Neural progenitor cell (in vitro differentiated cells): ENCODE measurements at regions not wholly inside any gene's neighbourhood (a gene's known extent, or its start where the extent isn't known, plus 50 kb on each side); places are given as distances from the start of the nearest gene placed in this dataset.

Experiments used
- DNase-seq: peaks from one replicate; pipeline ENCODE4 v3.0.0-alpha.2; 2016; ENCODE audit warnings: low spot score
- H2AFZ ChIP-seq: fragments of 200-600 bp; sonication (generic); replicated peaks from 2 replicates; pipeline ENCODE4 v1.6.1; 2016; ENCODE audit warnings: antibody characterized with exemption
- H3F3A ChIP-seq: fragments of 200-600 bp; sonication (generic); 2 replicates; pipeline ENCODE4 v1.6.1; 2016; ENCODE audit warnings: antibody characterized with exemption, low read depth
- H3K27ac ChIP-seq: fragments of 200-600 bp; sonication (generic); 2 replicates; pipeline ENCODE4 v1.5.1; 2016; ENCODE audit warnings: mild to moderate bottlenecking
- H3K27me3 ChIP-seq: fragments of 200-600 bp; sonication (generic); 2 replicates; pipeline ENCODE4 v1.6.1; 2016; ENCODE audit warnings: mild to moderate bottlenecking, moderate library complexity
- H3K36me3 ChIP-seq: fragments of 200-600 bp; sonication (generic); 2 replicates; pipeline ENCODE4 v1.5.1; 2016
- H3K4me1 ChIP-seq: fragments of 200-600 bp; sonication (generic); 2 replicates; pipeline ENCODE4 v1.6.1; 2016; ENCODE audit warnings: mixed run types
- H3K4me2 ChIP-seq: fragments of 200-600 bp; sonication (generic); 2 replicates; pipeline ENCODE4 v1.6.1; 2016
- H3K4me3 ChIP-seq: fragments of 200-600 bp; sonication (generic); 2 replicates; pipeline ENCODE4 v1.5.1; 2016
- H3K79me2 ChIP-seq: fragments of 200-600 bp; sonication (generic); 2 replicates; pipeline ENCODE4 v1.6.1; 2016; ENCODE audit warnings: low read depth
- H3K9ac ChIP-seq: fragments of 200-600 bp; sonication (generic); 2 replicates; pipeline ENCODE4 v1.6.1; 2016
- H3K9me3 ChIP-seq: fragments of 200-600 bp; sonication (generic); 2 replicates; pipeline ENCODE4 v1.5.1; 2016; ENCODE audit warnings: low read depth
- H4K20me1 ChIP-seq: fragments of 200-600 bp; sonication (generic); 2 replicates; pipeline ENCODE4 v1.6.1; 2016; ENCODE audit warnings: low read depth
- H3K27ac Mint-ChIP-seq: 3 replicates; pipeline ENCODE4 v1.8.0; 2021; ENCODE audit warnings: mixed read lengths
- H3K27me3 Mint-ChIP-seq: 2 replicates; pipeline ENCODE4 v1.8.0; 2022; ENCODE audit warnings: low read depth, mild to moderate bottlenecking, inconsistent platforms, moderate library complexity, mixed read lengths; ENCODE audit not compliant: insufficient read depth
- H3K36me3 Mint-ChIP-seq: 3 replicates; pipeline ENCODE4 v1.8.0; 2021; ENCODE audit warnings: mixed read lengths
- H3K4me1 Mint-ChIP-seq: 3 replicates; pipeline ENCODE4 v1.8.0; 2021; ENCODE audit warnings: mixed read lengths
- H3K4me3 Mint-ChIP-seq: 3 replicates; pipeline ENCODE4 v1.8.0; 2021; ENCODE audit warnings: mild to moderate bottlenecking, moderate library complexity, mixed read lengths
- H3K9me3 Mint-ChIP-seq: 3 replicates; pipeline ENCODE4 v1.8.0; 2020; ENCODE audit warnings: mixed read lengths
- EZH2 ChIP-seq: fragments of 200-600 bp; sonication (generic); IDR thresholded peaks from 2 replicates; pipeline ENCODE4 v1.6.1; 2017; ENCODE audit warnings: antibody characterized with exemption, mild to moderate bottlenecking, moderate library complexity
- EZH2phosphoT487 ChIP-seq: fragments of 200-600 bp; sonication (generic); IDR thresholded peaks from 2 replicates; pipeline ENCODE4 v1.6.1; 2017; ENCODE audit warnings: antibody characterized with exemption
- TF ChIP-seq, protein P1 (sequence below): fragments of 200-600 bp; sonication (generic); IDR thresholded peaks from 2 replicates; pipeline ENCODE4 v1.5.1; 2017; ENCODE audit warnings: antibody characterized with exemption, mild to moderate bottlenecking

DNA sequence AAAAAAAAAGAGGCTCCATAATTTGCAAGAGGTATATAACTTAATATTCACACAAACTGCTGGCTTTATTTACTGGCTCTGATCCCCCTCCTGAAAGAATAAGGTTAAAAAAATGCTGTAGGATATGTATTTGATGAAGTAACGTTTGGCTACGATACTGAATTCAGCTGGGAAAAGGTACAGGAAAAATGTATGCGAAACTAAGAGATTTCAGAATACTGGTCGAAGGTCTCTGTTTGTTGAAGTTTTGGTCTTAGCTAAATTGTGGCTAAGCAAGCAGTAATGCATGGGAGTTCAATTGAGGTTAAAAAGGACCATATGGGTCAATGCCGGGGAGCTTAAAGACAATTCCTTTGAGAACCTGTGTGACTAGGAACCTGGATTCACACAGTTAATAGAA lies 355.5 kb upstream of the NCAM2 start:
- H2AFZ ChIP-seq: no peak overlapping the region
- peaks cover 3% of the 10 kb centered on the region for H3K4me1 ChIP-seq
- Mint-ChIP-seq H3K27me3 (no peaks in the 10 kb centered on the region), H3K4me1 (no peaks in the 10 kb centered on the region), H3K9me3 (peaks cover 6% of the 10 kb centered on the region), H3K27ac (no peak overlapping the region), H3K4me3 (no peak overlapping the region), H3K36me3 (no peaks in the 10 kb centered on the region)
- H3F3A ChIP-seq: no peaks in the 10 kb centered on the region
- H3K4me3 ChIP-seq: no peak overlapping the region
- no peak for TF ChIP-seq EZH2phosphoT487
- TF ChIP-seq, protein P1, sequence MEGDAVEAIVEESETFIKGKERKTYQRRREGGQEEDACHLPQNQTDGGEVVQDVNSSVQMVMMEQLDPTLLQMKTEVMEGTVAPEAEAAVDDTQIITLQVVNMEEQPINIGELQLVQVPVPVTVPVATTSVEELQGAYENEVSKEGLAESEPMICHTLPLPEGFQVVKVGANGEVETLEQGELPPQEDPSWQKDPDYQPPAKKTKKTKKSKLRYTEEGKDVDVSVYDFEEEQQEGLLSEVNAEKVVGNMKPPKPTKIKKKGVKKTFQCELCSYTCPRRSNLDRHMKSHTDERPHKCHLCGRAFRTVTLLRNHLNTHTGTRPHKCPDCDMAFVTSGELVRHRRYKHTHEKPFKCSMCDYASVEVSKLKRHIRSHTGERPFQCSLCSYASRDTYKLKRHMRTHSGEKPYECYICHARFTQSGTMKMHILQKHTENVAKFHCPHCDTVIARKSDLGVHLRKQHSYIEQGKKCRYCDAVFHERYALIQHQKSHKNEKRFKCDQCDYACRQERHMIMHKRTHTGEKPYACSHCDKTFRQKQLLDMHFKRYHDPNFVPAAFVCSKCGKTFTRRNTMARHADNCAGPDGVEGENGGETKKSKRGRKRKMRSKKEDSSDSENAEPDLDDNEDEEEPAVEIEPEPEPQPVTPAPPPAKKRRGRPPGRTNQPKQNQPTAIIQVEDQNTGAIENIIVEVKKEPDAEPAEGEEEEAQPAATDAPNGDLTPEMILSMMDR: no peak
- TF ChIP-seq EZH2: no peak
- no peak overlapping the region for H3K27ac ChIP-seq
- H3K9ac ChIP-seq: no peak overlapping the region
- H3K9me3 ChIP-seq: no peaks in the 10 kb centered on the region
- H3K79me2 ChIP-seq: no peaks in the 10 kb centered on the region
- H3K27me3 ChIP-seq: no peaks in the 10 kb centered on the region
- H3K36me3 ChIP-seq: no peaks in the 10 kb centered on the region
- no peak overlapping the region for H3K4me2 ChIP-seq
- DNase-seq: no peak
- no peaks in the 10 kb centered on the region for H4K20me1 ChIP-seq

DNA sequence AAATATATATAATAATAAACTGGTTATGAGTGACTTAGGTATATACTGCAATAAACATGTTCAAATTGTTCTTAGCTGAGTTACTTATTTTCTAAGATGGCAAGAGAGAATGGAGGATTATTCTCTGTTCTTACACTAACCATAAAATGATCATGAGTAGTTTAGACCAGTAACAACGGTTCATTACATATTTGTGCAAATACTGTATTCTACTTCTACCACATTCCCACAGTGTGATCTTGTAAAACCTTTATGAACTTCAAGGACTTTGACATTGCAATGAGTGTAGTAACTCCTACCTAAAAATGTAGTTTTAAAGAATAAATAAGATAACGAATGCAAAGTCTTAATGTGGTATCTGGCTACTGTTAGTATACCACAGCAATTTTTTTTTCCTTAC lies 353.7 kb upstream of the NCAM2 start:
- H3K4me2 ChIP-seq: no peak overlapping the region
- H3K9ac ChIP-seq: no peak overlapping the region
- no peak overlapping the region for H3K27ac Mint-ChIP-seq
- H4K20me1 ChIP-seq: no peaks in the 10 kb centered on the region
- TF ChIP-seq EZH2 (no peak), EZH2phosphoT487 (no peak)
- TF ChIP-seq, protein P1: no peak
- no peak for DNase-seq
- no peaks in the 10 kb centered on the region for H3K79me2 ChIP-seq
- peaks cover 3% of the 10 kb centered on the region for H3K4me1 ChIP-seq
- H3K36me3 ChIP-seq: no peaks in the 10 kb centered on the region
- no peak overlapping the region for H3K4me3 Mint-ChIP-seq
- H3K27me3 Mint-ChIP-seq: no peaks in the 10 kb centered on the region
- no peaks in the 10 kb centered on the region for H3K27me3 ChIP-seq
- peaks cover 6% of the 10 kb centered on the region for H3K9me3 Mint-ChIP-seq
- no peaks in the 10 kb centered on the region for H3K36me3 Mint-ChIP-seq
- H3F3A ChIP-seq: no peaks in the 10 kb centered on the region
- H3K4me1 Mint-ChIP-seq: no peaks in the 10 kb centered on the region
- no peak overlapping the region for H3K4me3 ChIP-seq
- no peak overlapping the region for H3K27ac ChIP-seq
- H3K9me3 ChIP-seq: no peaks in the 10 kb centered on the region
- H2AFZ ChIP-seq: no peak overlapping the region

DNA sequence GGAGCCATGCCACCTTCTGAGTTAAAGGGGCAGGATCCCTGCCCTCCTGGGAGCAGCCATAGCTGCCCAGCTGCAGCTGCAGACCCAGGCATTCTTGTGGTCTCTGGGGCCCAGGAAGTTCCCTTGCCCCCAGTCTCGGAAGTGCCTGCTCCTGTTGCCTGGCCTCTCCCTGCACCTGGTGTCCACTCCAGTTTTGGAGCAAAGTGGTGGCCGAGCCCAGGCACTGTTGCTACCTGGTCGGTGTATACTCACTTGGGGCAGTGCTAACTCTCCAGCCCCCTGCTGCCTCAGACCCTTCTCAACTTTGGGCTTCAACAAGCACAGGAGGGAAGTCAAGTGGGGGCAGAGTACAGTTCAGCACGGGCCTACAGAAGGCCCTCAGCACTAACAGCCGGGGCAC lies 352.9 kb upstream of the NCAM2 start:
- no peaks in the 10 kb centered on the region for H3K79me2 ChIP-seq
- H3K36me3 ChIP-seq: no peaks in the 10 kb centered on the region
- no peak overlapping the region for H3K4me3 ChIP-seq
- peaks cover 3% of the 10 kb centered on the region for H3K4me1 ChIP-seq
- Mint-ChIP-seq H3K36me3 (no peaks in the 10 kb centered on the region), H3K27me3 (no peaks in the 10 kb centered on the region), H3K4me3 (no peak overlapping the region), H3K27ac (no peak overlapping the region), H3K9me3 (peaks cover 6% of the 10 kb centered on the region), H3K4me1 (no peaks in the 10 kb centered on the region)
- TF ChIP-seq EZH2phosphoT487 (no peak), EZH2 (no peak)
- TF ChIP-seq, protein P1: no peak
- H2AFZ ChIP-seq: no peak overlapping the region
- no peak overlapping the region for H3K4me2 ChIP-seq
- H4K20me1 ChIP-seq: no peaks in the 10 kb centered on the region
- no peaks in the 10 kb centered on the region for H3K27me3 ChIP-seq
- H3K27ac ChIP-seq: no peak overlapping the region
- no peak for DNase-seq
- H3K9me3 ChIP-seq: no peaks in the 10 kb centered on the region
- H3K9ac ChIP-seq: no peak overlapping the region
- no peaks in the 10 kb centered on the region for H3F3A ChIP-seq
